ENCODE measurements at regions not wholly inside any gene's neighbourhood (a gene's known extent, or its start where the extent isn't known, plus 50 kb on each side); places are given as distances from the start of the nearest gene placed in this dataset.

- TF ChIP-seq CTCF (IDR thresholded peaks at IDR 0.05) (no peak), POLR2AphosphoS5 (IDR thresholded peaks at IDR 0.05) (no peak)
Observed at GRCh38 chr5:85663708-85664031, 954.1 kb upstream of the COX7C start.

Measured in gastroesophageal sphincter (tissue), 3 donors.